Neural progenitor cell (in vitro differentiated cells): ENCODE measurements at regions not wholly inside any gene's neighbourhood (a gene's known extent, or its start where the extent isn't known, plus 50 kb on each side); places are given as distances from the start of the nearest gene placed in this dataset.

ENCODE experiments used
- DNase-seq: peaks from one replicate; pipeline ENCODE4 v3.0.0-alpha.2; 2016; ENCODE audit warnings: low spot score
- H2AFZ ChIP-seq: fragments of 200-600 bp; sonication (generic); replicated peaks from 2 replicates; pipeline ENCODE4 v1.6.1; 2016; ENCODE audit warnings: antibody characterized with exemption
- H3F3A ChIP-seq: fragments of 200-600 bp; sonication (generic); 2 replicates; pipeline ENCODE4 v1.6.1; 2016; ENCODE audit warnings: antibody characterized with exemption, low read depth
- H3K27ac ChIP-seq: fragments of 200-600 bp; sonication (generic); 2 replicates; pipeline ENCODE4 v1.5.1; 2016; ENCODE audit warnings: mild to moderate bottlenecking
- H3K27me3 ChIP-seq: fragments of 200-600 bp; sonication (generic); 2 replicates; pipeline ENCODE4 v1.6.1; 2016; ENCODE audit warnings: mild to moderate bottlenecking, moderate library complexity
- H3K36me3 ChIP-seq: fragments of 200-600 bp; sonication (generic); 2 replicates; pipeline ENCODE4 v1.5.1; 2016
- H3K4me1 ChIP-seq: fragments of 200-600 bp; sonication (generic); 2 replicates; pipeline ENCODE4 v1.6.1; 2016; ENCODE audit warnings: mixed run types
- H3K4me2 ChIP-seq: fragments of 200-600 bp; sonication (generic); 2 replicates; pipeline ENCODE4 v1.6.1; 2016
- H3K4me3 ChIP-seq: fragments of 200-600 bp; sonication (generic); 2 replicates; pipeline ENCODE4 v1.5.1; 2016
- H3K79me2 ChIP-seq: fragments of 200-600 bp; sonication (generic); 2 replicates; pipeline ENCODE4 v1.6.1; 2016; ENCODE audit warnings: low read depth
- H3K9ac ChIP-seq: fragments of 200-600 bp; sonication (generic); 2 replicates; pipeline ENCODE4 v1.6.1; 2016
- H3K9me3 ChIP-seq: fragments of 200-600 bp; sonication (generic); 2 replicates; pipeline ENCODE4 v1.5.1; 2016; ENCODE audit warnings: low read depth
- H4K20me1 ChIP-seq: fragments of 200-600 bp; sonication (generic); 2 replicates; pipeline ENCODE4 v1.6.1; 2016; ENCODE audit warnings: low read depth
- H3K27ac Mint-ChIP-seq: 3 replicates; pipeline ENCODE4 v1.8.0; 2021; ENCODE audit warnings: mixed read lengths
- H3K27me3 Mint-ChIP-seq: 2 replicates; pipeline ENCODE4 v1.8.0; 2022; ENCODE audit warnings: low read depth, mild to moderate bottlenecking, inconsistent platforms, moderate library complexity, mixed read lengths; ENCODE audit not compliant: insufficient read depth
- H3K36me3 Mint-ChIP-seq: 3 replicates; pipeline ENCODE4 v1.8.0; 2021; ENCODE audit warnings: mixed read lengths
- H3K4me1 Mint-ChIP-seq: 3 replicates; pipeline ENCODE4 v1.8.0; 2021; ENCODE audit warnings: mixed read lengths
- H3K4me3 Mint-ChIP-seq: 3 replicates; pipeline ENCODE4 v1.8.0; 2021; ENCODE audit warnings: mild to moderate bottlenecking, moderate library complexity, mixed read lengths
- H3K9me3 Mint-ChIP-seq: 3 replicates; pipeline ENCODE4 v1.8.0; 2020; ENCODE audit warnings: mixed read lengths
- EZH2 ChIP-seq: fragments of 200-600 bp; sonication (generic); IDR thresholded peaks from 2 replicates; pipeline ENCODE4 v1.6.1; 2017; ENCODE audit warnings: antibody characterized with exemption, mild to moderate bottlenecking, moderate library complexity
- EZH2phosphoT487 ChIP-seq: fragments of 200-600 bp; sonication (generic); IDR thresholded peaks from 2 replicates; pipeline ENCODE4 v1.6.1; 2017; ENCODE audit warnings: antibody characterized with exemption
- TF ChIP-seq, protein P1 (sequence below): fragments of 200-600 bp; sonication (generic); IDR thresholded peaks from 2 replicates; pipeline ENCODE4 v1.5.1; 2017; ENCODE audit warnings: antibody characterized with exemption, mild to moderate bottlenecking

DNA sequence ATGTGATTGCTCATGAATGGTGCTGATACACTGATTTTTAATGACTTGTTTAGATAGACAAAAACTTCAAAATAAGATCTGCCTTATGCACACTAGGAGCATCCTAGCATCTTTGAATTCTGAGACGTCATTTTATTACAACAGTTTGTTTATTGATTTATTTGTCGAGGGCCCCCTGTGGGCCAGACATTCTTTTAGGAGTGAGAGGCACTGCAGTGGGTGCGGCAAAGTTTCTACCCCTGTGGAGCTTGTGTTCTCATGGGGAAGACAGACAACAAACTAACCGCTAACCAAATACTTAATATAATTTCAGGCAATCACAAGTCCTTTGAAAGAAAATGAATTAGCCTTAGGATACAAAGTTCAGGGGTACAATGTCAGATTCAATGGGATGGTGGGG is 363.1 kb downstream of the RPS24 start:
- Mint-ChIP-seq H3K27ac (peak overlapping the region; percentile 77), H3K36me3 (no peaks in the 10 kb centered on the region)

GRCh38 chr10:78397786-78398185 is 364.1 kb downstream of the RPS24 start:
- Histone ChIP-seq H3K4me2 (no peak overlapping the region), H4K20me1 (no peaks in the 10 kb centered on the region), H3K36me3 (no peaks in the 10 kb centered on the region), H3K27me3 (no peaks in the 10 kb centered on the region), H2AFZ (no peak overlapping the region), H3K4me1 (peaks cover 18% of the 10 kb centered on the region), H3K79me2 (no peaks in the 10 kb centered on the region), H3K4me3 (no peak overlapping the region), H3K9me3 (no peaks in the 10 kb centered on the region), H3K27ac (no peak overlapping the region), H3F3A (peaks cover 11% of the 10 kb centered on the region), H3K9ac (no peak overlapping the region)
- Mint-ChIP-seq H3K27ac (no peak overlapping the region), H3K4me3 (no peak overlapping the region), H3K27me3 (no peaks in the 10 kb centered on the region), H3K9me3 (no peaks in the 10 kb centered on the region), H3K4me1 (peaks cover 28% of the 10 kb centered on the region), H3K36me3 (no peaks in the 10 kb centered on the region)
- TF ChIP-seq, protein P1, sequence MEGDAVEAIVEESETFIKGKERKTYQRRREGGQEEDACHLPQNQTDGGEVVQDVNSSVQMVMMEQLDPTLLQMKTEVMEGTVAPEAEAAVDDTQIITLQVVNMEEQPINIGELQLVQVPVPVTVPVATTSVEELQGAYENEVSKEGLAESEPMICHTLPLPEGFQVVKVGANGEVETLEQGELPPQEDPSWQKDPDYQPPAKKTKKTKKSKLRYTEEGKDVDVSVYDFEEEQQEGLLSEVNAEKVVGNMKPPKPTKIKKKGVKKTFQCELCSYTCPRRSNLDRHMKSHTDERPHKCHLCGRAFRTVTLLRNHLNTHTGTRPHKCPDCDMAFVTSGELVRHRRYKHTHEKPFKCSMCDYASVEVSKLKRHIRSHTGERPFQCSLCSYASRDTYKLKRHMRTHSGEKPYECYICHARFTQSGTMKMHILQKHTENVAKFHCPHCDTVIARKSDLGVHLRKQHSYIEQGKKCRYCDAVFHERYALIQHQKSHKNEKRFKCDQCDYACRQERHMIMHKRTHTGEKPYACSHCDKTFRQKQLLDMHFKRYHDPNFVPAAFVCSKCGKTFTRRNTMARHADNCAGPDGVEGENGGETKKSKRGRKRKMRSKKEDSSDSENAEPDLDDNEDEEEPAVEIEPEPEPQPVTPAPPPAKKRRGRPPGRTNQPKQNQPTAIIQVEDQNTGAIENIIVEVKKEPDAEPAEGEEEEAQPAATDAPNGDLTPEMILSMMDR: no peak
- TF ChIP-seq EZH2: no peak
- TF ChIP-seq EZH2phosphoT487: no peak
- no peak for DNase-seq

More for the DNA sequence above, 363.1 kb downstream of the RPS24 start:
- no peak overlapping the region for H3K27ac ChIP-seq
- H3K79me2 ChIP-seq: no peaks in the 10 kb centered on the region
- no peaks in the 10 kb centered on the region for H3K9me3 Mint-ChIP-seq
- no peak for DNase-seq
- no peaks in the 10 kb centered on the region for H3K9me3 ChIP-seq
- peaks cover 17% of the 10 kb centered on the region for H3K4me1 Mint-ChIP-seq
- H2AFZ ChIP-seq: no peak overlapping the region
- H3K4me2 ChIP-seq: no peak overlapping the region
- peaks cover 4% of the 10 kb centered on the region for H3F3A ChIP-seq
- no peak overlapping the region for H3K4me3 Mint-ChIP-seq
- no peak overlapping the region for H3K9ac ChIP-seq
- TF ChIP-seq, protein P1: no peak
- no peak for TF ChIP-seq EZH2
- TF ChIP-seq EZH2phosphoT487: no peak
- H3K27me3 ChIP-seq: no peaks in the 10 kb centered on the region
- H3K4me1 ChIP-seq: peaks cover 12% of the 10 kb centered on the region
- no peaks in the 10 kb centered on the region for H3K27me3 Mint-ChIP-seq
- no peaks in the 10 kb centered on the region for H3K36me3 ChIP-seq
- no peaks in the 10 kb centered on the region for H4K20me1 ChIP-seq
- no peak overlapping the region for H3K4me3 ChIP-seq

DNA sequence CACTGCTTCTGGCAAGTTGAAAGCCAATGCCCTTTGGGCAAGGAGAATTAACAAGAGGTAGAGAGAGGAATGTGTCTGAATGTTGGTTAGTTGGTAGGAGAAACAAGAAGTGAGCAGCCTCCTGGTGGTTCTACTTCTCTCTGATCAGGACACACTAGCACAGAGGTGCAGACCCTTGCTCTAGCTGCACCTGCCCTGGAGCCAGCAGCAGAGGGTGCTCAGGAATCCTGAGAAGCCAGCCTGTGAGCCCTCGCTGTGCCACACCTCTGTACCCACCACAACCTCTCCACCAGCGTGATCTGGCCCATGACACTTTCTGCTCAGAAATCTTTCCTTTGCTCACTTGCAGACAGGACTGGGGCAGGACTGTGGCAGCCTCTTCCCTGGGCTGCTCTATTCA is 364.7 kb downstream of the RPS24 start:
- Mint-ChIP-seq H3K36me3 (no peaks in the 10 kb centered on the region), H3K4me3 (no peak overlapping the region), H3K9me3 (no peaks in the 10 kb centered on the region), H3K4me1 (peaks cover 34% of the 10 kb centered on the region), H3K27ac (peak overlapping the region; percentile 39), H3K27me3 (no peaks in the 10 kb centered on the region)
- no peaks in the 10 kb centered on the region for H3K36me3 ChIP-seq
- no peak overlapping the region for H3K9ac ChIP-seq
- H3K27ac ChIP-seq: no peak overlapping the region
- H3K4me2 ChIP-seq: no peak overlapping the region
- H3K4me3 ChIP-seq: no peak overlapping the region
- no peaks in the 10 kb centered on the region for H3K79me2 ChIP-seq
- no peaks in the 10 kb centered on the region for H4K20me1 ChIP-seq
- H2AFZ ChIP-seq: no peak overlapping the region
- H3K9me3 ChIP-seq: no peaks in the 10 kb centered on the region
- peaks cover 11% of the 10 kb centered on the region for H3F3A ChIP-seq
- DNase-seq: no peak
- no peaks in the 10 kb centered on the region for H3K27me3 ChIP-seq
- H3K4me1 ChIP-seq: peaks cover 18% of the 10 kb centered on the region
- TF ChIP-seq, protein P1: no peak
